CD4-positive, alpha-beta T cell treated with Interleukin-15 for 1 hour (primary cell): ENCODE measurements at regions not wholly inside any gene's neighbourhood (a gene's known extent, or its start where the extent isn't known, plus 50 kb on each side); places are given as distances from the start of the nearest gene placed in this dataset.
A peak's percentile ranks its signal among the peaks of the same experiment; 100 is the strongest.
"Not testable (repeated sequence)": the region's sequence is repeated elsewhere in the genome, so short reads cannot be mapped to it uniquely, and the experiment has no call there.

Source experiments
- DNase-seq: peaks from one replicate; pipeline ENCODE4 v3.0.0-alpha.2; 2020

GRCh38 chr15:99486371-99487336 lies 79.1 kb upstream of the MEF2A start:
- no peak for DNase-seq

GRCh38 chr15:99487337-99487730 lies 78.5 kb upstream of the MEF2A start:
- DNase-seq, result no peak

GRCh38 chr15:99492275-99492674 lies 73.5 kb upstream of the MEF2A start:
- no peak for DNase-seq

GRCh38 chr15:99492716-99493115 lies 73.1 kb upstream of the MEF2A start:
- DNase-seq, result no peak

GRCh38 chr15:99493461-99493860 lies 72.3 kb upstream of the MEF2A start:
- DNase-seq, result no peak

GRCh38 chr15:99494536-99495233 lies 71.1 kb upstream of the MEF2A start:
- not testable (repeated sequence) for DNase-seq

- no peak for DNase-seq
These were observed 70.1 kb upstream of the MEF2A start for GRCh38 chr15:99495430-99496301.

- DNase-seq, result no peak
These were observed 69.5 kb upstream of the MEF2A start for GRCh38 chr15:99496302-99496629.

- DNase-seq, result peak; percentile 57
These were observed 63.6 kb upstream of the MEF2A start for GRCh38 chr15:99502182-99502581.

- no peak for DNase-seq
These were observed 63.1 kb upstream of the MEF2A start for GRCh38 chr15:99502661-99503060.

- no peak for DNase-seq
These were observed 62.4 kb upstream of the MEF2A start for GRCh38 chr15:99503411-99503810.

- DNase-seq, result no peak
These were observed 61.5 kb upstream of the MEF2A start for GRCh38 chr15:99504071-99504822.

GRCh38 chr15:99504823-99505551 lies 60.8 kb upstream of the MEF2A start:
- no peak for DNase-seq

GRCh38 chr15:99506399-99506798 lies 59.4 kb upstream of the MEF2A start:
- no peak for DNase-seq

- no peak for DNase-seq
These were observed 58.7 kb upstream of the MEF2A start for GRCh38 chr15:99507016-99507503.

- no peak for DNase-seq
These were observed 58.1 kb upstream of the MEF2A start for GRCh38 chr15:99507504-99508310.

- no peak for DNase-seq
These were observed 57.5 kb upstream of the MEF2A start for GRCh38 chr15:99508311-99508645.

- DNase-seq, result no peak
These were observed 56.9 kb upstream of the MEF2A start for GRCh38 chr15:99508852-99509251.

- DNase-seq, result peak; percentile 30
These were observed 55.9 kb upstream of the MEF2A start for GRCh38 chr15:99509686-99510461.

- no peak for DNase-seq
These were observed 54.3 kb upstream of the MEF2A start for GRCh38 chr15:99511531-99511865.
